Loucy (cell line): ENCODE measurements at regions not wholly inside any gene's neighbourhood (a gene's known extent, or its start where the extent isn't known, plus 50 kb on each side); places are given as distances from the start of the nearest gene placed in this dataset.

Experiments used
- H2AFZ ChIP-seq: fragments of 200-600 bp; sonication (generic); 2 replicates; pipeline ENCODE4 v1.6.0; 2016; ENCODE audit warnings: antibody characterized with exemption, mild to moderate bottlenecking, low read length, moderate library complexity
- H3F3A ChIP-seq: fragments of 200-600 bp; 2 replicates; pipeline ENCODE4 v1.6.0; 2016; ENCODE audit warnings: antibody characterized with exemption, low read depth, mild to moderate bottlenecking
- H3K27me3 ChIP-seq: fragments of 200-600 bp; sonication (generic); 2 replicates; pipeline ENCODE4 v1.6.1; 2014; ENCODE audit warnings: low read length, mild to moderate bottlenecking; ENCODE audit not compliant: insufficient read depth, poor library complexity, severe bottlenecking
- H3K36me3 ChIP-seq: fragments of 200-600 bp; sonication (generic); 2 replicates; pipeline ENCODE4 v1.6.1; 2016; ENCODE audit warnings: low read length; ENCODE audit not compliant: insufficient read depth
- H3K4me1 ChIP-seq: fragments of 200-600 bp; sonication (generic); 2 replicates; pipeline ENCODE4 v1.5.1; 2014; ENCODE audit warnings: low read length, mild to moderate bottlenecking; ENCODE audit not compliant: insufficient read depth, poor library complexity, severe bottlenecking
- H3K4me2 ChIP-seq: fragments of 200-600 bp; sonication (generic); 2 replicates; pipeline ENCODE4 v1.6.0; 2014; ENCODE audit warnings: antibody characterized with exemption, low read length, low read depth, mild to moderate bottlenecking; ENCODE audit not compliant: poor library complexity, severe bottlenecking
- H3K4me3 ChIP-seq: fragments of 200-600 bp; sonication (generic); 2 replicates; pipeline ENCODE4 v1.5.1; 2014; ENCODE audit warnings: low read length, mild to moderate bottlenecking, mixed read lengths; ENCODE audit not compliant: poor library complexity, severe bottlenecking
- H3K79me2 ChIP-seq: fragments of 200-600 bp; sonication (generic); 2 replicates; pipeline ENCODE4 v1.6.1; 2014; ENCODE audit warnings: low read length; ENCODE audit not compliant: insufficient read depth
- H3K9ac ChIP-seq: fragments of 200-600 bp; sonication (generic); 2 replicates; pipeline ENCODE4 v1.6.0; 2014; ENCODE audit warnings: mild to moderate bottlenecking, low read depth, low read length, moderate library complexity; ENCODE audit not compliant: poor library complexity, severe bottlenecking
- H3K9me2 ChIP-seq: fragments of 200-600 bp; sonication (generic); replicated peaks from 2 replicates; pipeline ENCODE4 v1.6.1; 2016; ENCODE audit warnings: low read depth, low read length, mixed read lengths
- H3K9me3 ChIP-seq: fragments of 200-600 bp; sonication (generic); 2 replicates; pipeline ENCODE4 v1.6.1; 2014; ENCODE audit warnings: mild to moderate bottlenecking, antibody characterized with exemption, low read length, low read depth; ENCODE audit not compliant: insufficient read depth
- H4K20me1 ChIP-seq: fragments of 200-600 bp; sonication (generic); 2 replicates; pipeline ENCODE4 v1.6.0; 2014; ENCODE audit warnings: antibody characterized with exemption, low read length, mild to moderate bottlenecking; ENCODE audit not compliant: insufficient read depth, poor library complexity, severe bottlenecking
- CTCF ChIP-seq: fragments of 200-600 bp; sonication (generic); conservative IDR thresholded peaks from 2 replicates; pipeline ENCODE4 v1.5.1; 2014; ENCODE audit warnings: mild to moderate bottlenecking, antibody characterized with exemption, low read length
- EZH2phosphoT487 ChIP-seq: fragments of 200-600 bp; IDR thresholded peaks from 2 replicates; pipeline ENCODE4 v1.6.1; 2018; ENCODE audit warnings: antibody characterized with exemption, mild to moderate bottlenecking, moderate library complexity, borderline replicate concordance

DNA sequence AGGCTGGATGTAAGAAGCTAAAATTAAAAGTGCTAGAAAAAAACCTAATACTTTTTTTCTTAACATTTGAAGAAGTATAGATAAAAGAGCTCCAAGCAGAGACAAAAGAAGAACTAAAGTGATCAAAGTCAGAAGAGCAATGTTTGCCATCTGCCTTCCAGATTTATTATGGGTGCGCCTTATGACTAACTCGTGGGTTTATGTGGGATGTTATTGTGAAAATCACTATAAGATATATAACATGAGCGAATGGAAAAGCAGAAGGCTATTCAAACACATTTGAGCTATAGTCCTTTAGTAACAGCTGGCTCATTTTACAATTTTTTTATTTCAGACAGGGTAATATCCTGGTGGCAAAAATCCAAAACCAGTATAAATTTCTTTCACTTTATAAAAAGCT is 1040.7 kb downstream of the RAPGEF2 start:
- Histone ChIP-seq H3F3A (no peaks in the 10 kb centered on the region), H3K9ac (no peak overlapping the region), H3K4me3 (no peak overlapping the region), H3K9me3 (no peaks in the 10 kb centered on the region), H3K27me3 (no peaks in the 10 kb centered on the region), H2AFZ (no peak overlapping the region), H3K4me1 (no peaks in the 10 kb centered on the region), H3K79me2 (no peaks in the 10 kb centered on the region), H3K36me3 (no peaks in the 10 kb centered on the region), H3K4me2 (no peak overlapping the region), H4K20me1 (no peaks in the 10 kb centered on the region), H3K9me2 (peaks cover 4% of the 10 kb centered on the region; the same call in 1 of the 2 replicates)
- no peak for TF ChIP-seq CTCF
- no peak for TF ChIP-seq EZH2phosphoT487

DNA sequence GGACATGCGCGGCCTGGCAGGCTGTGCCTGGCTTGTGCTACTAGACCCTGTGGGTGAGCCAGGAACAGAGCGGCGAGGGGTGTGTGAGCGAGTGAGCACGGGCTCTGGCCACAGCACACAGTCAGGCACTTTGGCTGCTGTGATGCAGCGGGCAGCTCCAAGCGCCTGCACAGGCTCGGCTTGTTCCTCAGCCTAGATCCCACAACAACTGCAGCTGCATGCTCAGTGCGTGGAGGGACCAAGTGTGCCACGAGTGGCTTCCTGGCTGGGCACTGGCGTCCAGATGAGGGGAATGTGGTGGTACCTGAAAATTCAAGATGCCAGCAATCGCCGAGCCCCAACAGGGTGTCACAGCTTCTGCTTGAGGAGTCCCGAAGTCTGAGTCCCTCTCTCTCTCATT is 1056.6 kb downstream of the RAPGEF2 start:
- Histone ChIP-seq H3K9me3 (no peaks in the 10 kb centered on the region), H3K4me1 (no peaks in the 10 kb centered on the region), H3K79me2 (no peaks in the 10 kb centered on the region), H2AFZ (no peak overlapping the region), H3K36me3 (no peaks in the 10 kb centered on the region), H3K9me2 (no peaks in the 10 kb centered on the region), H3K9ac (no peak overlapping the region), H3K4me3 (no peak overlapping the region), H4K20me1 (no peaks in the 10 kb centered on the region), H3F3A (no peaks in the 10 kb centered on the region), H3K4me2 (no peak overlapping the region), H3K27me3 (no peaks in the 10 kb centered on the region)
- no peak for TF ChIP-seq EZH2phosphoT487
- TF ChIP-seq CTCF = no peak

DNA sequence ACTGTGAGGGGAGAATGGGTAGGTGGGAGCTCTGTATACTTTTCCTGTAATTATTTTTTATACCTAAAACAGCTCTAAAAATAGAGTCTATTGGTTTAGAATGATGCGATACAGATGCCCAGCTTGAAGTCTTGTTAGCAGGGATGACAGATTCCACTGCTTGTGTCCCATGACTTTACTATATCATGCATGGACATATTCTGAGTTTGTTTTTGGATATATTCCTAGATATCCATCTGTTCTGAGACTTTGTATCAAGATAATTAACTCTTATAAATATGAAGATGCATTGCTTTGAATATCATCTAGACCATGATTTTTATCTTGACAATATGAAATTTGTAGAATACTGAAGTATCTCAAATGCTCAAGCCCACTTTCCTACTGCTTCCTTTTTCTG is 1058.1 kb downstream of the RAPGEF2 start:
- TF ChIP-seq EZH2phosphoT487 (no peak), CTCF (no peak)

More for the DNA sequence above, 1058.1 kb downstream of the RAPGEF2 start:
- Histone ChIP-seq H2AFZ (no peak overlapping the region), H3K9ac (no peak overlapping the region), H3K9me2 (no peaks in the 10 kb centered on the region), H3K4me3 (no peak overlapping the region), H4K20me1 (no peaks in the 10 kb centered on the region), H3K9me3 (no peaks in the 10 kb centered on the region), H3K4me1 (no peaks in the 10 kb centered on the region), H3F3A (no peaks in the 10 kb centered on the region), H3K4me2 (no peak overlapping the region), H3K36me3 (no peaks in the 10 kb centered on the region), H3K79me2 (no peaks in the 10 kb centered on the region), H3K27me3 (no peaks in the 10 kb centered on the region)
